ENCODE measurements at regions not wholly inside any gene's neighbourhood (a gene's known extent, or its start where the extent isn't known, plus 50 kb on each side); places are given as distances from the start of the nearest gene placed in this dataset.

- H3K9me2 ChIP-seq (ENCODE audit: insufficient read depth) = no peaks in the 10 kb centered on the region
- H4K20me1 ChIP-seq (replicated peaks; ENCODE audit: insufficient read depth) = no peaks in the 10 kb centered on the region
- H3F3A ChIP-seq (replicated peaks; ENCODE audit: low read depth) = no peaks in the 10 kb centered on the region
- H3K4me3 Mint-ChIP-seq = no peak overlapping the region
- H3K4me3 ChIP-seq = no peak overlapping the region
- no peaks in the 10 kb centered on the region for H3K79me2 ChIP-seq (replicated peaks; ENCODE audit: insufficient read depth)
- H3K27me3 Mint-ChIP-seq (ENCODE audit: insufficient read depth, low read depth, poor library complexity) = no peaks in the 10 kb centered on the region
- H3K27me3 ChIP-seq (ENCODE audit: insufficient read depth) = no peaks in the 10 kb centered on the region
- no peak overlapping the region for H3K27ac ChIP-seq (ENCODE audit: low read depth)
- H3K4me2 ChIP-seq = no peak overlapping the region
- no peaks in the 10 kb centered on the region for H3K9me3 Mint-ChIP-seq
- no peak for TF ChIP-seq ZNF331 (CRISPR knock-in tag; IDR thresholded peaks at IDR 0.05; ENCODE audit: low read depth)
- TF ChIP-seq, protein P1, sequence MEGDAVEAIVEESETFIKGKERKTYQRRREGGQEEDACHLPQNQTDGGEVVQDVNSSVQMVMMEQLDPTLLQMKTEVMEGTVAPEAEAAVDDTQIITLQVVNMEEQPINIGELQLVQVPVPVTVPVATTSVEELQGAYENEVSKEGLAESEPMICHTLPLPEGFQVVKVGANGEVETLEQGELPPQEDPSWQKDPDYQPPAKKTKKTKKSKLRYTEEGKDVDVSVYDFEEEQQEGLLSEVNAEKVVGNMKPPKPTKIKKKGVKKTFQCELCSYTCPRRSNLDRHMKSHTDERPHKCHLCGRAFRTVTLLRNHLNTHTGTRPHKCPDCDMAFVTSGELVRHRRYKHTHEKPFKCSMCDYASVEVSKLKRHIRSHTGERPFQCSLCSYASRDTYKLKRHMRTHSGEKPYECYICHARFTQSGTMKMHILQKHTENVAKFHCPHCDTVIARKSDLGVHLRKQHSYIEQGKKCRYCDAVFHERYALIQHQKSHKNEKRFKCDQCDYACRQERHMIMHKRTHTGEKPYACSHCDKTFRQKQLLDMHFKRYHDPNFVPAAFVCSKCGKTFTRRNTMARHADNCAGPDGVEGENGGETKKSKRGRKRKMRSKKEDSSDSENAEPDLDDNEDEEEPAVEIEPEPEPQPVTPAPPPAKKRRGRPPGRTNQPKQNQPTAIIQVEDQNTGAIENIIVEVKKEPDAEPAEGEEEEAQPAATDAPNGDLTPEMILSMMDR (conservative IDR thresholded peaks at IDR 0.05; ENCODE audit: low read depth in 2 of 2) = peak; percentile 26 to 50; a peak in 2 of 4 replicates
- no peaks in the 10 kb centered on the region for H3K36me3 Mint-ChIP-seq (ENCODE audit: low read depth)
- DNase-seq (ENCODE audit: low spot score) (peak; percentile 32), ATAC-seq (peak; percentile 58; the same call in 2 of the 3 replicates)
- no peak overlapping the region for H3K27ac Mint-ChIP-seq
- H3K4me1 Mint-ChIP-seq = peaks cover 2% of the 10 kb centered on the region; the same call in 2 of the 3 replicates
- H3K4me1 ChIP-seq (ENCODE audit: insufficient read depth) = no peaks in the 10 kb centered on the region
- H3K36me3 ChIP-seq (ENCODE audit: insufficient read depth) = no peaks in the 10 kb centered on the region
- H2AFZ ChIP-seq = no peak overlapping the region
These were observed 60.5 kb upstream of the BET1 start for GRCh38 chr7:94064541-94065191.

DNA sequence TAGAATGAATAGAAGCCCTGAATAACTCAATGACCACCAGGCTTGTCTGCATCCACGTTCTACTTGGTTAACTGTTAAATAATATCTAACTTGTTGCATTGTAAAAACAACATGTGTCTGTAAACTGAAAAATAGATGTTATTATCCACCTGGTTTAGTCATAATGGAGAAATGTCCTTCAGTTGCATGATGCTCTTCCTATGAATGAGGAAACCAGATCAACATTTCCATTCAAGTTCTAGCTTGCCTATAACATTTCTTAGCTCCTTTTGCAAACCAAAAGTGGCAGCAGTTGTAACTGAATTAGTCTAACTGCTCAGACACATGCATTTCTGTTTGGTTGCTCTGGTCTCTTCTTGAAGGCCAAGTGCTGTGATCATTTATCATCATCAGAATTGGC lies 62.9 kb upstream of the BET1 start:
- ATAC-seq (no peak), DNase-seq (ENCODE audit: low spot score) (no peak)
- Histone ChIP-seq H3K36me3 (ENCODE audit: insufficient read depth) (no peaks in the 10 kb centered on the region), H4K20me1 (replicated peaks; ENCODE audit: insufficient read depth) (no peaks in the 10 kb centered on the region), H2AFZ (no peak overlapping the region), H3K4me1 (ENCODE audit: insufficient read depth) (no peaks in the 10 kb centered on the region), H3K9me2 (ENCODE audit: insufficient read depth) (no peaks in the 10 kb centered on the region), H3K27ac (ENCODE audit: low read depth) (no peak overlapping the region), H3K27me3 (ENCODE audit: insufficient read depth) (no peaks in the 10 kb centered on the region), H3F3A (replicated peaks; ENCODE audit: low read depth) (no peaks in the 10 kb centered on the region), H3K4me2 (no peak overlapping the region), H3K4me3 (no peak overlapping the region), H3K79me2 (replicated peaks; ENCODE audit: insufficient read depth) (no peaks in the 10 kb centered on the region)
- no peak overlapping the region for H3K27ac Mint-ChIP-seq
- H3K4me1 Mint-ChIP-seq = no peaks in the 10 kb centered on the region; the same call in 2 of the 3 replicates
- H3K4me3 Mint-ChIP-seq = no peak overlapping the region
- H3K9me3 Mint-ChIP-seq = no peaks in the 10 kb centered on the region
- no peaks in the 10 kb centered on the region for H3K36me3 Mint-ChIP-seq (ENCODE audit: low read depth)
- H3K27me3 Mint-ChIP-seq (ENCODE audit: insufficient read depth, low read depth, poor library complexity) = no peaks in the 10 kb centered on the region
- no peak for TF ChIP-seq ZNF331 (CRISPR knock-in tag; IDR thresholded peaks at IDR 0.05; ENCODE audit: low read depth)
- no peak for TF ChIP-seq REST (IDR thresholded peaks at IDR 0.05; ENCODE audit: unreplicated experiment)
- no peak for TF ChIP-seq ZNF462 (CRISPR knock-in tag; IDR thresholded peaks at IDR 0.05)
- no peak for TF ChIP-seq EZH2 (IDR thresholded peaks at IDR 0.05; ENCODE audit: low read depth, unreplicated experiment)
- TF ChIP-seq, protein P1 (conservative IDR thresholded peaks at IDR 0.05; ENCODE audit: low read depth in 2 of 2) = no peak
- no peak for TF ChIP-seq CREB1 (CRISPR knock-in tag; IDR thresholded peaks at IDR 0.05; ENCODE audit: low read depth)
